ENCODE measurements at regions not wholly inside any gene's neighbourhood (a gene's known extent, or its start where the extent isn't known, plus 50 kb on each side); places are given as distances from the start of the nearest gene placed in this dataset.
A peak's percentile ranks its signal among the peaks of the same experiment; 100 is the strongest.

- no peak for DNase-seq
Observed at GRCh38 chr13:99630269-99630898, 129.1 kb downstream of the TM9SF2 start.

GRCh38 chr13:99629641-99630040 is 128.4 kb downstream of the TM9SF2 start:
- DNase-seq, result no peak

GRCh38 chr13:99628442-99628841 is 127.2 kb downstream of the TM9SF2 start:
- no peak for DNase-seq

- no peak for DNase-seq
Observed at GRCh38 chr13:99626461-99627082, 125.3 kb downstream of the TM9SF2 start.

GRCh38 chr13:99624936-99625540 is 123.8 kb downstream of the TM9SF2 start:
- no peak for DNase-seq

GRCh38 chr13:99620806-99621205 is 119.5 kb downstream of the TM9SF2 start:
- DNase-seq, result no peak

GRCh38 chr13:99619207-99619606 is 117.9 kb downstream of the TM9SF2 start:
- no peak for DNase-seq

GRCh38 chr13:99617474-99618255 is 116.4 kb downstream of the TM9SF2 start:
- DNase-seq, result peak; percentile 72 to 81

GRCh38 chr13:99614465-99614885 is 113.2 kb downstream of the TM9SF2 start:
- DNase-seq, result peak in 1 of 2 experiments; percentile 48
